ENCODE measurements at regions not wholly inside any gene's neighbourhood (a gene's known extent, or its start where the extent isn't known, plus 50 kb on each side); places are given as distances from the start of the nearest gene placed in this dataset.
A peak's percentile ranks its signal among the peaks of the same experiment; 100 is the strongest.
"Not testable (repeated sequence)": the region's sequence is repeated elsewhere in the genome, so short reads cannot be mapped to it uniquely, and the experiment has no call there.

- DNase-seq (ENCODE audit: low read depth), result no peak
- H3K27me3 ChIP-seq (ENCODE audit: control insufficient read depth, insufficient read depth, low read length), result no peaks in the 10 kb centered on the region
- no peak overlapping the region for H3K4me3 ChIP-seq (ENCODE audit: low read depth, low read length)
- TF ChIP-seq CTCF (IDR thresholded peaks at IDR 0.05; ENCODE audit: insufficient read depth, low read length, poor library complexity, severe bottlenecking), result no peak
- H3K36me3 ChIP-seq (ENCODE audit: control insufficient read depth, insufficient read depth, low read length), result no peaks in the 10 kb centered on the region
Measured at GRCh38 chr3:33940149-33940548, 141.7 kb downstream of the PDCD6IP start.

- H3K36me3 ChIP-seq (ENCODE audit: control insufficient read depth, insufficient read depth, low read length), result no peaks in the 10 kb centered on the region
- DNase-seq (ENCODE audit: low read depth), result no peak
- no peaks in the 10 kb centered on the region for H3K27me3 ChIP-seq (ENCODE audit: control insufficient read depth, insufficient read depth, low read length)
- H3K4me3 ChIP-seq (ENCODE audit: low read depth, low read length), result no peak overlapping the region
- no peak for TF ChIP-seq CTCF (IDR thresholded peaks at IDR 0.05; ENCODE audit: insufficient read depth, low read length, poor library complexity, severe bottlenecking)
Measured at GRCh38 chr3:33940736-33941135, 142.3 kb downstream of the PDCD6IP start.

- no peak for TF ChIP-seq CTCF (IDR thresholded peaks at IDR 0.05; ENCODE audit: insufficient read depth, low read length, poor library complexity, severe bottlenecking)
- no peaks in the 10 kb centered on the region for H3K36me3 ChIP-seq (ENCODE audit: control insufficient read depth, insufficient read depth, low read length)
- H3K27me3 ChIP-seq (ENCODE audit: control insufficient read depth, insufficient read depth, low read length), result no peaks in the 10 kb centered on the region
- no peak overlapping the region for H3K4me3 ChIP-seq (ENCODE audit: low read depth, low read length)
- no peak for DNase-seq (ENCODE audit: low read depth)
Measured at GRCh38 chr3:33941804-33942203, 143.4 kb downstream of the PDCD6IP start.

GRCh38 chr3:33942483-33943150 lies 144.2 kb downstream of the PDCD6IP start:
- TF ChIP-seq CTCF (IDR thresholded peaks at IDR 0.05; ENCODE audit: insufficient read depth, low read length, poor library complexity, severe bottlenecking), result no peak
- Histone ChIP-seq H3K36me3 (ENCODE audit: control insufficient read depth, insufficient read depth, low read length) (no peaks in the 10 kb centered on the region), H3K27me3 (ENCODE audit: control insufficient read depth, insufficient read depth, low read length) (no peaks in the 10 kb centered on the region), H3K4me3 (ENCODE audit: low read depth, low read length) (no peak overlapping the region)
- DNase-seq (ENCODE audit: low read depth), result peak; percentile 19

- no peaks in the 10 kb centered on the region for H3K27me3 ChIP-seq (ENCODE audit: control insufficient read depth, insufficient read depth, low read length)
- no peaks in the 10 kb centered on the region for H3K36me3 ChIP-seq (ENCODE audit: control insufficient read depth, insufficient read depth, low read length)
- no peak for DNase-seq (ENCODE audit: low read depth)
- no peak for TF ChIP-seq CTCF (IDR thresholded peaks at IDR 0.05; ENCODE audit: insufficient read depth, low read length, poor library complexity, severe bottlenecking)
- no peak overlapping the region for H3K4me3 ChIP-seq (ENCODE audit: low read depth, low read length)
Measured at GRCh38 chr3:33943277-33943676, 144.8 kb downstream of the PDCD6IP start.

- not testable (repeated sequence) for H3K27me3 ChIP-seq (ENCODE audit: control insufficient read depth, insufficient read depth, low read length); DNase-seq (ENCODE audit: low read depth); H3K4me3 ChIP-seq (ENCODE audit: low read depth, low read length); H3K36me3 ChIP-seq (ENCODE audit: control insufficient read depth, insufficient read depth, low read length)
Measured at GRCh38 chr3:33946612-33947011, 148.2 kb downstream of the PDCD6IP start.
